ENCODE measurements at regions not wholly inside any gene's neighbourhood (a gene's known extent, or its start where the extent isn't known, plus 50 kb on each side); places are given as distances from the start of the nearest gene placed in this dataset.
"Not testable (repeated sequence)": the region's sequence is repeated elsewhere in the genome, so short reads cannot be mapped to it uniquely, and the experiment has no call there.

DNA sequence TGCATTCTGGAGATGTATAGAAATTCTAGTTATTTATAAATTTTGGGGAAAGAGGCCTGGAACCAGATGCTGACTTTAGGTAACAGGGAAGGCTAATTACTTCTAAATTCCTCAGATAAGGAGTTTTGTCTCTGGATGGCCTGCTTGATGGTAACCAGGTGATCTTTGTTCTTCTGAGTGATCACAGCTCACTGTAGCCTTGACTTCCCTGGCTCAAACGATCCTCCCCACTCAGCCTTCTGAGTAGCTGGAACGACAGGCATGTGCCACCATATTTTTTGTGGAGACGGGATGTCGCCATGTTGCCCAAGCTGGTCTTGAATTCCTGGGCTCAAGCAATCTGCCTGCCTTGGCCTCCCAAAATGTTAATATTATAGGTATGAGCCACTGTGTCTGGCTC, 54.4 kb upstream of the MSH6 start:
- H3K4me3 ChIP-seq (ENCODE audit: low read length), result no peak overlapping the region
- DNase-seq (ENCODE audit: low read depth), result no peak
- TF ChIP-seq, protein P1, sequence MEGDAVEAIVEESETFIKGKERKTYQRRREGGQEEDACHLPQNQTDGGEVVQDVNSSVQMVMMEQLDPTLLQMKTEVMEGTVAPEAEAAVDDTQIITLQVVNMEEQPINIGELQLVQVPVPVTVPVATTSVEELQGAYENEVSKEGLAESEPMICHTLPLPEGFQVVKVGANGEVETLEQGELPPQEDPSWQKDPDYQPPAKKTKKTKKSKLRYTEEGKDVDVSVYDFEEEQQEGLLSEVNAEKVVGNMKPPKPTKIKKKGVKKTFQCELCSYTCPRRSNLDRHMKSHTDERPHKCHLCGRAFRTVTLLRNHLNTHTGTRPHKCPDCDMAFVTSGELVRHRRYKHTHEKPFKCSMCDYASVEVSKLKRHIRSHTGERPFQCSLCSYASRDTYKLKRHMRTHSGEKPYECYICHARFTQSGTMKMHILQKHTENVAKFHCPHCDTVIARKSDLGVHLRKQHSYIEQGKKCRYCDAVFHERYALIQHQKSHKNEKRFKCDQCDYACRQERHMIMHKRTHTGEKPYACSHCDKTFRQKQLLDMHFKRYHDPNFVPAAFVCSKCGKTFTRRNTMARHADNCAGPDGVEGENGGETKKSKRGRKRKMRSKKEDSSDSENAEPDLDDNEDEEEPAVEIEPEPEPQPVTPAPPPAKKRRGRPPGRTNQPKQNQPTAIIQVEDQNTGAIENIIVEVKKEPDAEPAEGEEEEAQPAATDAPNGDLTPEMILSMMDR (conservative IDR thresholded peaks at IDR 0.05; ENCODE audit: low read depth, low read length), result no peak

DNA sequence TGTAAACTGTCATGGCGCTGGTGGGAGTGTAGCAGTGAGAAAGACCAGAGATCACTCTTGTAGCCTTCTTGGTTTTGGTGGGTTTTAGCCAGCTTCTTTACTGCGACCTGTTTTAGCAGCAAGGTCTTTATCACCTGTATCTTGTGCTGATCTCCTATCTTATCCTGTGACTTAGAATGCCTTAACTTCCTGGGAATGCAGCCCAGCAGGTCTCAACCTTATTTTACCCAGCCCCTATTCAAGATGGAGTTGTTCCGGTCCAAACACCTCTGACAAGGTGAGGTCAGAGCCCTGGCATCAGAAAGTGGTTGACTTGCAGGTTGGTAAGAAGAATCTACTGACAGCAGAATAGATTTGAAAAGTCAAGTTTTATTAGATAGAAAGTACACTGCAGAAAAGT, 55.0 kb upstream of the MSH6 start:
- no peak for DNase-seq (ENCODE audit: low read depth)
- H3K4me3 ChIP-seq (ENCODE audit: low read length), result no peak overlapping the region
- TF ChIP-seq, protein P1 (conservative IDR thresholded peaks at IDR 0.05; ENCODE audit: low read depth, low read length), result no peak

DNA sequence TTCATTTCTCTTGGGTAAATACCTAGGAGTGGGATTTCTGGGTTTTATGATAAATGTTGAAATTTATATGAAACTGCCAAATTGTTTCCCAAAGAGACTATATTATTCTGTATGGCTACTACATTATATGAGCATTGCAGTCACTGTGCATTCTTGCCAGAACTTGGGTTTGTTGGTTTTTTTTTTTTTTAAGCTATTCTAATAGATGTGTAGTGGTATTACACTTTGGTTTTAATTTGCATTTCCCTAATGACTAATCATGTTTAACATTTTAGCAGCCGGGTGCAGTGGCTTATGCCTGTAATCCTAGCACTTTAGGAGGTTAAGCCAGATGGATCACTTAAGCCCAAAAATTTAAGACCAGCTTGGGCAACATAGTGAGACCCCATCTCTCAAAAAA, 56.0 kb upstream of the MSH6 start:
- not testable (repeated sequence) for H3K4me3 ChIP-seq (ENCODE audit: low read length); DNase-seq (ENCODE audit: low read depth)

DNA sequence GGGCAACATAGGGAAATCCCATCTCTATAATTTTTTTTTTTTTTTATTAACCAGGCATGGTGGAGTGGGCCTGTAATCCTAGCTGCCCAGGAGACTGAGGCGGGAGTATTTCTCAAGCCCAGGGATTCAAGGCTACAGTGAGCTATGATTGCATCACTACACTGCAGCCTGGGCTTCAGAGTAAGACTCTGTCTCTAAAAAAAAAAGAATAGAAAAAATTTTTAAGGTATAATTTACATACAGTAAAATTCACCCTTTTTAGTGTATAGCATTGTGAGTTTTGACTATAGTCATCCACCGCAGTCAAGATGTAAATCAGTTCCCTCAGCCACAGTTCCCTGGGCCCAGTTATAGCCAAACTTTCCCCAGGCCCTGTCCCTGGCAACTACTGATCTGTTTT, 57.1 kb upstream of the MSH6 start:
- TF ChIP-seq, protein P1 (conservative IDR thresholded peaks at IDR 0.05; ENCODE audit: low read depth, low read length), result no peak
- no peak for DNase-seq (ENCODE audit: low read depth)
- no peak overlapping the region for H3K4me3 ChIP-seq (ENCODE audit: low read length)

DNA sequence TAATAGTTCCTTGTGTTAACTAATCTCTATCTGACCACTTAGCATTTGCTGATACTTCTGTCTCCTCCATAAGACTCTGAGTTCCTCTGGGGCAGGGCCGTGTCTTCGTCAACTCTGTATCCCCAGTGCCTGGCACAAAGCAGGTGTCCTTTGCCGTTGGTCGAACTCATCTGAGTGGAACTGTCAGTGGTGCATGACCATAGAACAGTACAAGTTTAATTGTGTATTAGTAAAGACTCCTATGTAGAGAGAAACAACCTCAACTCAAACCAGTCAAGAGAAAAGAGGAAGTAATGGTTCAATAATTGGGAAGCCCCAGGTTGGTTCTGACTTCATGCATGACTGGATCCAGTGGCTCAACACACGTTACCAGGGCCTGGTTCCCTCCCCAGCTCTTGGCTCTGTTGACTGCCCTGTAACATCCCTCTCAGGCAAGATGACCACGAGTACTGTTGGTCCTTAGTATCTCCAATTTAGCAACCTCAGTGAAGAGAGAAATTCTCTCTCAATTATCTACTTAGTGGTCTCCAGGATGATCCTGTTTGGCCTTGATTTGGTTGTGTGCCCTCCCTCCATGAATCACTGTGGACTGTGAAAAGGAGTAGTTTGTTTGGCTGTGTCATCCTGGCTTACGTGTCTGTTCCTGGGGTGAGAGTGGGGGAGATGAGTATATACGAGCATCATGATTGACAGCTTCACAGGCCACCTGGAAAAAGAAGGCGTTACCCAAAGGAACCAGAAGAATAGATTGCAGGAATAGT, 58.5 kb upstream of the MSH6 start:
- no peak overlapping the region for H3K4me3 ChIP-seq (ENCODE audit: low read length)
- DNase-seq (ENCODE audit: low read depth), result no peak
- TF ChIP-seq, protein P1 (conservative IDR thresholded peaks at IDR 0.05; ENCODE audit: low read depth, low read length), result no peak

DNA sequence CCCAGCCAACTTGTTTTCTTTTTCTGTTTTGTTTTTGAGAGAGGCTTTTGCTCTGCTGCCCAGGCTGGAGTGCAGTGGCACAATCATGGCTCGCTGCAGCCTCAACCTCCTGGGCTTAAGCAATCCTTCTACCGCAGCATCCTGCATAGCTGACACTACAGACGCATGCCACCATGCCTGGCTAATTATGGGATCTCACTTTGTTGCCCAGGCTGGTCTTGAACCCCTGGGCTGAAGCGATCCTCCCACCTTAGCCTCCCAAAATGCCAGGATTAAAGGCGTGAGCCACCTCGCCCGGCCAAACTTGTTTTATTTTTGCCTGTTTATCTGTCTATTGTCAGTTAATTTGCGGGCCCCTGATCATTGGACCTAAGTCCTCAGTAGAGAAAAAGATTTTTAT, 61.6 kb upstream of the MSH6 start:
- TF ChIP-seq, protein P1 (conservative IDR thresholded peaks at IDR 0.05; ENCODE audit: low read depth, low read length), result no peak
- H3K4me3 ChIP-seq (ENCODE audit: low read length), result no peak overlapping the region
- no peak for DNase-seq (ENCODE audit: low read depth)

DNA sequence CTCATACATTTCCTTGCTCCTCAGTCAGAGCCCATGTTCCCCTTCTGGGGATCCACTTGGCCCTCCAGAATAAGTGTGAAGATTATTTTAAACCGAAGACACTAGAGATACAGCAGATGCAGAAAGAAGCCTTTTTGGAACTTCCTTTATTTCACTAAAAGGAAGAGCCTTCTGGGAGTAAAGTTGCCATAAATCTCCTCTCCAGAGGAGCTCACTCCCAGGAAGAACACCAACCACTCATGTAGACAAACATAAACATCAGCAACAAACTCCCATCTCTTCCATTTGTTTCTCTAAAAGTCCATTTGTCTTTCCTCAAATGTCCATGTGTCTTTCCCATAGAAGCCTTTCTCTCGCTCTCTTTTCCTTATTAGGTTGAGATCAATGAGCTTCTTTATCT, 62.4 kb upstream of the MSH6 start:
- TF ChIP-seq, protein P1 (conservative IDR thresholded peaks at IDR 0.05; ENCODE audit: low read depth, low read length), result no peak
- DNase-seq (ENCODE audit: low read depth), result no peak
- H3K4me3 ChIP-seq (ENCODE audit: low read length), result no peak overlapping the region

Data from retinal pigment epithelial cell (primary cell).